SK-N-SH (cell line): ENCODE measurements at regions not wholly inside any gene's neighbourhood (a gene's known extent, or its start where the extent isn't known, plus 50 kb on each side); places are given as distances from the start of the nearest gene placed in this dataset.
"Not testable (repeated sequence)": the region's sequence is repeated elsewhere in the genome, so short reads cannot be mapped to it uniquely, and the experiment has no call there.

Experiments
- CTCF ChIA-PET: fragments of 300-600, 350-600 bp; formaldehyde crosslinking; extraction: SDS; loops from one replicate; lab custom pipeline; 2021; lab: Yijun Ruan, JAX
- POLR2A ChIA-PET: fragments of 350-600 bp; sonication (Branson Sonifier 250); formaldehyde crosslinking; extraction: SDS; loops from one replicate; lab custom pipeline; 2020; ENCODE audit warnings: antibody characterized with exemption, inconsistent platforms; lab: Yijun Ruan, JAX
- DNase-seq: peaks from one replicate; pipeline ENCODE4 v3.0.0; 2012
- H2AFZ ChIP-seq: fragments of 200-600 bp; sonication (generic); 2 replicates; pipeline ENCODE4 v1.8.1; 2016; ENCODE audit warnings: antibody characterized with exemption, mild to moderate bottlenecking, low read depth
- H3F3A ChIP-seq: fragments of 200-600 bp; sonication (generic); replicated peaks from 2 replicates; pipeline ENCODE3; 2016; ENCODE audit warnings: antibody characterized with exemption, mild to moderate bottlenecking; ENCODE audit not compliant: insufficient read depth
- H3K27ac ChIP-seq, 2 experiments: fragments of 200-500 bp in 1 of 2; fragments of 200-600 bp in 1 of 2; sonication (Bioruptor generic) in 1 of 2; sonication (generic), shearing (Covaris generic) in 1 of 2; 2 replicates each; pipeline versions ENCODE4 v1.5.1 to v1.6.1; 2014 to 2016; ENCODE audit warnings: low read depth in 2 of 2, inconsistent platforms in 1 of 2, low read length in 1 of 2, mild to moderate bottlenecking in 1 of 2, mixed read lengths in 1 of 2
- H3K27me3 ChIP-seq: fragments of 200-600 bp; sonication (generic), shearing (Covaris generic); 2 replicates; pipeline ENCODE4 v1.6.1; 2016; ENCODE audit warnings: mixed run types; ENCODE audit not compliant: insufficient read depth
- H3K36me3 ChIP-seq, 2 experiments: fragments of 200-500 bp in 1 of 2; fragments of 200-600 bp in 1 of 2; sonication (Bioruptor generic) in 1 of 2; sonication (generic) in 1 of 2; replicated peaks in 1 of 2; 2 replicates each; pipeline versions ENCODE3 to v1.5.1; 2014 to 2016; ENCODE audit warnings: low read length in 1 of 2, mild to moderate bottlenecking in 1 of 2; ENCODE audit not compliant: insufficient read depth in 2 of 2, control insufficient read depth in 1 of 2
- H3K4me1 ChIP-seq, 2 experiments: fragments of 200-500 bp in 1 of 2; fragments of 200-600 bp in 1 of 2; sonication (Bioruptor generic) in 1 of 2; sonication (generic), shearing (Covaris generic) in 1 of 2; 2 replicates each; pipeline versions ENCODE4 v1.5.1 to v1.6.1; 2014 to 2016; ENCODE audit warnings: low read depth in 1 of 2, low read length in 1 of 2, mixed run types in 1 of 2; ENCODE audit not compliant: insufficient read depth in 2 of 2, control insufficient read depth in 1 of 2
- H3K4me2 ChIP-seq: fragments of 200-600 bp; sonication (generic), shearing (Covaris generic); 2 replicates; pipeline ENCODE4 v1.6.1; 2017; ENCODE audit warnings: mixed run types
- H3K4me3 ChIP-seq, 2 experiments: fragments of 200-500 bp in 1 of 2; fragments of 200-600 bp in 1 of 2; sonication (Bioruptor generic) in 1 of 2; sonication (generic), shearing (Covaris generic) in 1 of 2; 2 replicates each; pipeline versions ENCODE4 v1.5.1 to v1.8.1; 2014 to 2016; ENCODE audit warnings: low read depth in 2 of 2, inconsistent platforms in 1 of 2, low read length in 1 of 2, mild to moderate bottlenecking in 1 of 2, mixed read lengths in 1 of 2, moderate library complexity in 1 of 2
- H3K79me2 ChIP-seq: fragments of 200-600 bp; sonication (generic); 2 replicates; pipeline ENCODE4 v1.8.1; 2017; ENCODE audit warnings: mild to moderate bottlenecking; ENCODE audit not compliant: insufficient read depth
- H3K9ac ChIP-seq: fragments of 200-600 bp; sonication (generic); 2 replicates; pipeline ENCODE4 v1.6.1; 2017; ENCODE audit warnings: mixed run types
- H3K9me2 ChIP-seq: fragments of 200-600 bp; sonication (generic); 2 replicates; pipeline ENCODE4 v1.6.1; 2017; ENCODE audit warnings: mixed run types
- H3K9me3 ChIP-seq: fragments of 200-600 bp; sonication (generic); 2 replicates; pipeline ENCODE4 v1.6.1; 2017; ENCODE audit warnings: mixed run types, mild to moderate bottlenecking, moderate library complexity
- H4K20me1 ChIP-seq: fragments of 200-600 bp; sonication (generic); 2 replicates; pipeline ENCODE4 v1.6.1; 2017; ENCODE audit warnings: mild to moderate bottlenecking, mixed run types; ENCODE audit not compliant: insufficient read depth
- CHD2 ChIP-seq: fragments of 150-350 bp; IDR thresholded peaks from 2 replicates; pipeline ENCODE4 v1.6.1; 2018; ENCODE audit warnings: low read length; ENCODE audit not compliant: partially characterized antibody
- ELF1 ChIP-seq: IDR thresholded peaks from 2 replicates; pipeline ENCODE4 v1.4.0; 2012
- EP300 ChIP-seq, 2 experiments: IDR thresholded peaks; 2 replicates each; pipeline versions ENCODE4 v1.4.0 to v1.6.1; 2012; ENCODE audit warnings: borderline replicate concordance in 1 of 2, low read depth in 1 of 2, low read length in 1 of 2
- EZH2phosphoT487 ChIP-seq: fragments of 200-600 bp; sonication (generic); IDR thresholded peaks from 2 replicates; pipeline ENCODE4 v1.6.1; 2017; ENCODE audit warnings: low read depth, mixed run types, mild to moderate bottlenecking, antibody characterized with exemption, moderate library complexity, borderline replicate concordance
- FOXJ3 ChIP-seq: sonication (generic); formaldehyde crosslinking; IDR thresholded peaks from 2 replicates; pipeline ENCODE4 v1.5.1; 2020; ENCODE audit warnings: mild to moderate bottlenecking, missing genetic modification reagents
- GABPA ChIP-seq: IDR thresholded peaks from 2 replicates; pipeline ENCODE4 v1.4.0; 2012; ENCODE audit warnings: low read depth, mild to moderate bottlenecking
- GATA2 ChIP-seq: sonication (generic); formaldehyde crosslinking; IDR thresholded peaks from 2 replicates; pipeline ENCODE4 v1.5.0; 2020; ENCODE audit warnings: mild to moderate bottlenecking, missing genetic modification reagents
- JUND ChIP-seq: IDR thresholded peaks from 2 replicates; pipeline ENCODE4 v1.4.0; 2012
- MEF2A ChIP-seq: IDR thresholded peaks from 2 replicates; pipeline ENCODE4 v1.4.0; 2012; ENCODE audit warnings: low read depth, borderline replicate concordance
- NRF1 ChIP-seq: IDR thresholded peaks from 2 replicates; pipeline ENCODE4 v1.6.1; 2012; ENCODE audit warnings: low read depth, mild to moderate bottlenecking, low read length
- POLR2AphosphoS5 ChIP-seq: IDR thresholded peaks from 2 replicates; pipeline ENCODE4 v1.6.1; 2012; ENCODE audit warnings: low read depth, low read length
- RXRA ChIP-seq: IDR thresholded peaks from 2 replicates; pipeline ENCODE4 v1.4.0; 2012; ENCODE audit warnings: low read depth, mild to moderate bottlenecking, borderline replicate concordance
- SIN3A ChIP-seq: IDR thresholded peaks from 2 replicates; pipeline ENCODE4 v1.6.1; 2012; ENCODE audit warnings: low read depth, mild to moderate bottlenecking, low read length, moderate library complexity, borderline replicate concordance
- TEAD4 ChIP-seq: IDR thresholded peaks from 2 replicates; pipeline ENCODE4 v1.4.0; 2012; ENCODE audit warnings: mild to moderate bottlenecking, borderline replicate concordance; ENCODE audit not compliant: insufficient read depth
- YY1 ChIP-seq: IDR thresholded peaks from 2 replicates; pipeline ENCODE4 v1.4.0; 2012; ENCODE audit warnings: low read depth, mild to moderate bottlenecking
- WGBS: methylation state at CpG from one replicate; pipeline ENCODE4 v1.1.6; 2017; ENCODE audit warnings: low lambda C conversion rate; 5-methylcytosine and 5-hydroxymethylcytosine counted together
- TF ChIP-seq, protein P1 (sequence below): fragments of 150-350 bp; IDR thresholded peaks from 2 replicates; pipeline ENCODE4 v1.6.1; 2016; ENCODE audit warnings: mild to moderate bottlenecking, low read depth, low read length
- TF ChIP-seq, protein P2 (sequence below): fragments of 150-350 bp; IDR thresholded peaks from 2 replicates; pipeline ENCODE4 v1.6.1; 2017; ENCODE audit warnings: antibody characterized with exemption, low read length, low read depth, borderline replicate concordance
- TF ChIP-seq, protein P3 (sequence below): IDR thresholded peaks from 2 replicates; pipeline ENCODE4 v1.4.0; 2012; ENCODE audit warnings: low read depth, borderline replicate concordance
- TF ChIP-seq, protein P4 (sequence below): IDR thresholded peaks from 2 replicates; pipeline ENCODE4 v1.4.0; 2012; ENCODE audit warnings: low read depth, borderline replicate concordance

- WGBS = 42% methylated on average over 3 of the region's 3 CpGs
- Histone ChIP-seq H3K9ac (no peak overlapping the region), H3K79me2 (no peaks in the 10 kb centered on the region), H3K27me3 (no peaks in the 10 kb centered on the region), H3K4me2 (no peak overlapping the region), H3K27ac (no peak overlapping the region), H3K4me3 (no peak overlapping the region), H4K20me1 (no peaks in the 10 kb centered on the region), H3K4me1 (no peaks in the 10 kb centered on the region), H3K9me2 (no peaks in the 10 kb centered on the region), H3K9me3 (no peaks in the 10 kb centered on the region), H3K36me3 (no peaks in the 10 kb centered on the region), H3F3A (no peaks in the 10 kb centered on the region), H2AFZ (no peak overlapping the region)
- DNase-seq = no peak
- CTCF ChIA-PET = no interaction called here
- POLR2A ChIA-PET = no interaction called here
- TF ChIP-seq, protein P1, sequence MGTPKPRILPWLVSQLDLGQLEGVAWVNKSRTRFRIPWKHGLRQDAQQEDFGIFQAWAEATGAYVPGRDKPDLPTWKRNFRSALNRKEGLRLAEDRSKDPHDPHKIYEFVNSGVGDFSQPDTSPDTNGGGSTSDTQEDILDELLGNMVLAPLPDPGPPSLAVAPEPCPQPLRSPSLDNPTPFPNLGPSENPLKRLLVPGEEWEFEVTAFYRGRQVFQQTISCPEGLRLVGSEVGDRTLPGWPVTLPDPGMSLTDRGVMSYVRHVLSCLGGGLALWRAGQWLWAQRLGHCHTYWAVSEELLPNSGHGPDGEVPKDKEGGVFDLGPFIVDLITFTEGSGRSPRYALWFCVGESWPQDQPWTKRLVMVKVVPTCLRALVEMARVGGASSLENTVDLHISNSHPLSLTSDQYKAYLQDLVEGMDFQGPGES = no peak
- TF ChIP-seq, protein P2, sequence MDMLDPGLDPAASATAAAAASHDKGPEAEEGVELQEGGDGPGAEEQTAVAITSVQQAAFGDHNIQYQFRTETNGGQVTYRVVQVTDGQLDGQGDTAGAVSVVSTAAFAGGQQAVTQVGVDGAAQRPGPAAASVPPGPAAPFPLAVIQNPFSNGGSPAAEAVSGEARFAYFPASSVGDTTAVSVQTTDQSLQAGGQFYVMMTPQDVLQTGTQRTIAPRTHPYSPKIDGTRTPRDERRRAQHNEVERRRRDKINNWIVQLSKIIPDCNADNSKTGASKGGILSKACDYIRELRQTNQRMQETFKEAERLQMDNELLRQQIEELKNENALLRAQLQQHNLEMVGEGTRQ = no peak
- TF ChIP-seq RXRA = no peak
- no peak for TF ChIP-seq ELF1
- no peak for TF ChIP-seq CHD2
- no peak for TF ChIP-seq MEF2A
- TF ChIP-seq, protein P3, sequence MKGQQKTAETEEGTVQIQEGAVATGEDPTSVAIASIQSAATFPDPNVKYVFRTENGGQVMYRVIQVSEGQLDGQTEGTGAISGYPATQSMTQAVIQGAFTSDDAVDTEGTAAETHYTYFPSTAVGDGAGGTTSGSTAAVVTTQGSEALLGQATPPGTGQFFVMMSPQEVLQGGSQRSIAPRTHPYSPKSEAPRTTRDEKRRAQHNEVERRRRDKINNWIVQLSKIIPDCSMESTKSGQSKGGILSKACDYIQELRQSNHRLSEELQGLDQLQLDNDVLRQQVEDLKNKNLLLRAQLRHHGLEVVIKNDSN = no peak
- no peak for TF ChIP-seq GABPA
- TF ChIP-seq FOXJ3 (CRISPR knock-in tag) = no peak
- TF ChIP-seq TEAD4 = no peak
- no peak for TF ChIP-seq GATA2
- TF ChIP-seq JUND = no peak
- TF ChIP-seq EP300 (IDR thresholded peaks at IDR 0.05; ENCODE audit: borderline replicate concordance in 1 of 2, low read depth in 1 of 2, low read length in 1 of 2) = no peak
- TF ChIP-seq POLR2AphosphoS5 = no peak
- TF ChIP-seq SIN3A = no peak
- TF ChIP-seq, protein P4, sequence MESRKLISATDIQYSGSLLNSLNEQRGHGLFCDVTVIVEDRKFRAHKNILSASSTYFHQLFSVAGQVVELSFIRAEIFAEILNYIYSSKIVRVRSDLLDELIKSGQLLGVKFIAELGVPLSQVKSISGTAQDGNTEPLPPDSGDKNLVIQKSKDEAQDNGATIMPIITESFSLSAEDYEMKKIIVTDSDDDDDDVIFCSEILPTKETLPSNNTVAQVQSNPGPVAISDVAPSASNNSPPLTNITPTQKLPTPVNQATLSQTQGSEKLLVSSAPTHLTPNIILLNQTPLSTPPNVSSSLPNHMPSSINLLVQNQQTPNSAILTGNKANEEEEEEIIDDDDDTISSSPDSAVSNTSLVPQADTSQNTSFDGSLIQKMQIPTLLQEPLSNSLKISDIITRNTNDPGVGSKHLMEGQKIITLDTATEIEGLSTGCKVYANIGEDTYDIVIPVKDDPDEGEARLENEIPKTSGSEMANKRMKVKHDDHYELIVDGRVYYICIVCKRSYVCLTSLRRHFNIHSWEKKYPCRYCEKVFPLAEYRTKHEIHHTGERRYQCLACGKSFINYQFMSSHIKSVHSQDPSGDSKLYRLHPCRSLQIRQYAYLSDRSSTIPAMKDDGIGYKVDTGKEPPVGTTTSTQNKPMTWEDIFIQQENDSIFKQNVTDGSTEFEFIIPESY = no peak
- no peak for TF ChIP-seq NRF1
- TF ChIP-seq EZH2phosphoT487 = no peak
- TF ChIP-seq YY1 = no peak
Observed at GRCh38 chr9:106179191-106179590, 484.9 kb downstream of the TMEM38B start.

- H3K4me3 ChIP-seq, H3K27me3 ChIP-seq, H3K27ac ChIP-seq, DNase-seq, H2AFZ ChIP-seq, POLR2A ChIA-PET, H4K20me1 ChIP-seq, H3K36me3 ChIP-seq, H3K4me1 ChIP-seq, H3K9ac ChIP-seq, H3K9me2 ChIP-seq, H3F3A ChIP-seq, CTCF ChIA-PET, H3K79me2 ChIP-seq, H3K9me3 ChIP-seq, H3K4me2 ChIP-seq: not testable (repeated sequence)
- WGBS = 26% methylated on average over 7 of the region's 8 CpGs
Observed at GRCh38 chr9:106203815-106204516, 509.6 kb downstream of the TMEM38B start.
